DND-41 (cell line): ENCODE measurements at regions not wholly inside any gene's neighbourhood (a gene's known extent, or its start where the extent isn't known, plus 50 kb on each side); places are given as distances from the start of the nearest gene placed in this dataset.

Experiments used
- CTCF ChIP-seq: IDR thresholded peaks from 2 replicates; pipeline ENCODE4 v1.5.1; 2012; ENCODE audit warnings: borderline replicate concordance, low read length, moderate library complexity, mild to moderate bottlenecking; ENCODE audit not compliant: poor library complexity, severe bottlenecking; ENCODE audit errors: extremely low read depth
- EZH2 ChIP-seq: IDR thresholded peaks from 3 replicates; pipeline ENCODE4 v1.6.1; 2012; ENCODE audit warnings: borderline replicate concordance, low read depth, mild to moderate bottlenecking, moderate library complexity, low read length, inconsistent platforms; ENCODE audit not compliant: severe bottlenecking

DNA sequence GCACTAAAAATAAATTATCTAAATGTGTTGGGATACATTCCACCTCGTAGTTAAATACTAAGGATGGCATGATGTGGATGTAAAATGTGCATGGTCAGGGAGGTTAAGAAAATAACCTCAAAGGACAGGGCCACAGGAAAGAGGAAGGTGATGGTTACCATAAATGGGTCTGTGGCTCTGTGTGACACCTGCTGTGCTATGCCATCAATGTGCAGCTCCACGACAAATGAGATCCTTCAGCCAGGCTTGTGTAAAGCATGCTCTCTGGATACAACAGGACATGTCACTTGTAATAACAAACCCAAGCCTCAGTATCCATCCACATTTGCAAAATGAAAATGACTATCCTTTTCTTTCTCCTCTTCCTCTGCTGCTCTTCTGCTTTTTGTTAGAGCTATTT is 456.7 kb upstream of the RASGRP1 start:
- no peak for TF ChIP-seq CTCF
- TF ChIP-seq EZH2, result no peak
